Activated naive CD4-positive, alpha-beta T cell treated with anti-CD3 and anti-CD28 coated beads, Interleukin-2, amount 10 ng/mL, durations not matched to agents 7 days and 5 days (primary cell): ENCODE measurements at regions not wholly inside any gene's neighbourhood (a gene's known extent, or its start where the extent isn't known, plus 50 kb on each side); places are given as distances from the start of the nearest gene placed in this dataset.
"Not testable (repeated sequence)": the region's sequence is repeated elsewhere in the genome, so short reads cannot be mapped to it uniquely, and the experiment has no call there.

Source experiments
- CTCF ChIA-PET: fragments of 350-600 bp; sonication (Branson Sonifier 250); formaldehyde crosslinking; loops from one replicate; lab custom pipeline; 2021; ENCODE audit warnings: antibody characterized with exemption; lab: Charles Lee
- DNase-seq: peaks from one replicate; pipeline ENCODE4 v3.0.0-alpha.2; 2020
- H3K27ac Mint-ChIP-seq: one replicate; pipeline ENCODE4 v1.8.0; 2021; ENCODE audit warnings: mild to moderate bottlenecking, moderate library complexity, mixed read lengths
- H3K27me3 Mint-ChIP-seq: one replicate; pipeline ENCODE4 v1.8.0; 2021; ENCODE audit warnings: mild to moderate bottlenecking, mixed read lengths
- H3K36me3 Mint-ChIP-seq: one replicate; pipeline ENCODE4 v1.8.0; 2021; ENCODE audit warnings: mixed read lengths
- H3K4me1 Mint-ChIP-seq: one replicate; pipeline ENCODE4 v1.8.0; 2021; ENCODE audit warnings: mixed read lengths
- H3K4me3 Mint-ChIP-seq: one replicate; pipeline ENCODE4 v1.8.0; 2021; ENCODE audit warnings: mild to moderate bottlenecking, moderate library complexity, mixed read lengths
- H3K9me3 Mint-ChIP-seq: one replicate; pipeline ENCODE4 v1.8.0; 2021; ENCODE audit warnings: mixed read lengths

DNA sequence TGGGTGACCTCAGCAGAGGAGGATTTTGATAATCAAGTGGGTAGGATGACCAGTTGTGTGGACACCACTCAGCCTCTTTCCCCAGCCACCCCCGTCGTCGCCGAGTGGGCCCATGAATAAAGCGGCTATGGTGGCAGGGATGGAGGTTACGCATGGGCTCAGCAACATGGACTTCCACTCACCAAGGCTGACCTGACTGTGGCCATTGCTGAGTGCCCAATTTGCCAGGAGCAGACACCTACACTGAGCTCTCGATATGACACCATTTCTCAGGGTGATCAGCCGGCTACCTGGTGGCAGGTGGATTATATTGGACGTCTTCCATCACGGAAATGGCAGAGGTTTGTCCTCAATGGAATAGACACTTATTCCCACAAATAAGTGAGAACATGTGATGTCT, 361.3 kb downstream of the KLHL4 start:
- H3K4me3 Mint-ChIP-seq: no peak overlapping the region
- no peaks in the 10 kb centered on the region for H3K36me3 Mint-ChIP-seq
- H3K27ac Mint-ChIP-seq: no peak overlapping the region
- no peak for DNase-seq
- CTCF ChIA-PET: no interaction called here
- peaks cover 3% of the 10 kb centered on the region for H3K9me3 Mint-ChIP-seq
- no peaks in the 10 kb centered on the region for H3K4me1 Mint-ChIP-seq
- no peaks in the 10 kb centered on the region for H3K27me3 Mint-ChIP-seq

DNA sequence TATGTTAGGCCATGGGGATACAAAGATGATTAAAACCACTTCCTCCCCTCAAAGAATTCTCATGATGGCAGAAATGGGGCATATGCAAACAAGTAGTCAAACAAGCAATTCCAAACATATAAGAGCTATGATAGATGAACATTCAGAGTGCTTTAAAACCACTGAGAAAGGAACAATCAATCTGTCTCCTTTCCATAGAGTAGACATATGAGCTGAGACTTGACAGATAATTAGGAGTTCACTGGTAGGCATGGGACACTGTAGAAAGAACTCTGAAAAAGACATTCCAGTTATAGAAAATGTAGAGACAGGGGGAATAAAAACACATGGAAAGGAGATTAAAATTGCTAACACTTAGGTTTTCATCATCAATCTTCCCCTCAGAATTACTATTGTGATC, 372.8 kb downstream of the KLHL4 start:
- Mint-ChIP-seq H3K4me3 (no peak overlapping the region), H3K27ac (no peak overlapping the region), H3K36me3 (no peaks in the 10 kb centered on the region), H3K4me1 (no peaks in the 10 kb centered on the region), H3K9me3 (no peaks in the 10 kb centered on the region), H3K27me3 (no peaks in the 10 kb centered on the region)
- no peak for DNase-seq
- CTCF ChIA-PET: no interaction called here

DNA sequence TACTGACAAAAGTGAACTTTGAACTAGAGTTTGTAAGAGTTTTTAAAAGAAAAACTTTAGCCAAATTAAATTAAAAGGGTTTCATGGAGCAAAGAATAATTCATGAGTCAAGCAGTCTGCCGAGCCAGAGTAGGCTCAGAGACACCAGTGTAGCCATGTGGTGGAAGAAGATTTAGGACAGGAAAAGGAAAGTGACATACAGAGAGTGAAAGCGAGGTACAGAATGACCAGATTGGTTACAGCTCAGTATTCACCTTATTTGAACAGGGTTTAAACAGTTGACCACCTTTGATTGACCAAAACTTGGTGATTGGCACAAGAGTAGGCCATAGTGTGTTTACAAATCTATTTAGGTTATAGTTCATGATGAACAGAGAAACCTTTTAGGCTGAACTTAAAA, 377.8 kb downstream of the KLHL4 start:
- Mint-ChIP-seq H3K4me1 (no peaks in the 10 kb centered on the region), H3K4me3 (no peak overlapping the region), H3K36me3 (no peaks in the 10 kb centered on the region), H3K9me3 (no peaks in the 10 kb centered on the region), H3K27ac (no peak overlapping the region), H3K27me3 (no peaks in the 10 kb centered on the region)
- DNase-seq: no peak
- CTCF ChIA-PET: no interaction called here

DNA sequence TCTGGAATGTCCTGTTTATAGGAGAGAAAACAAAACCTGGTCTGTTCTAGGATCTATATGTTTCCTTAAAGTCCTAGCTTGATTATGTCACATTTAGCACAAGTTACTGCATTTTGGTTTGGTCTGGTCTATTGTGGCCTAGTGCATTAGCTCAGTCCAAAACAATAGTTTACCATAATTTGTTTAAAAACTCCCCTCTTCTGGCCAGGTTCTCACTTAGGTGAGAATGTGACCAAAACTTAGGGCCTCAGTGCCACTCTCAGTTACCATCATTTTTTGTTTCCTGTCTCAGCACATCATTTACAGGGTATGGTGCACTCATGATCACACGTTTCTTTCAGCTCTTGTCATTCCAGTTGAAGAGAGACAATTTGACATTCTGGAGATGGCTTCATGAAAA, 378.5 kb downstream of the KLHL4 start:
- DNase-seq: no peak
- Mint-ChIP-seq H3K9me3 (no peaks in the 10 kb centered on the region), H3K27ac (no peak overlapping the region), H3K36me3 (no peaks in the 10 kb centered on the region), H3K4me3 (no peak overlapping the region), H3K27me3 (no peaks in the 10 kb centered on the region), H3K4me1 (no peaks in the 10 kb centered on the region)
- CTCF ChIA-PET: no interaction called here

DNA sequence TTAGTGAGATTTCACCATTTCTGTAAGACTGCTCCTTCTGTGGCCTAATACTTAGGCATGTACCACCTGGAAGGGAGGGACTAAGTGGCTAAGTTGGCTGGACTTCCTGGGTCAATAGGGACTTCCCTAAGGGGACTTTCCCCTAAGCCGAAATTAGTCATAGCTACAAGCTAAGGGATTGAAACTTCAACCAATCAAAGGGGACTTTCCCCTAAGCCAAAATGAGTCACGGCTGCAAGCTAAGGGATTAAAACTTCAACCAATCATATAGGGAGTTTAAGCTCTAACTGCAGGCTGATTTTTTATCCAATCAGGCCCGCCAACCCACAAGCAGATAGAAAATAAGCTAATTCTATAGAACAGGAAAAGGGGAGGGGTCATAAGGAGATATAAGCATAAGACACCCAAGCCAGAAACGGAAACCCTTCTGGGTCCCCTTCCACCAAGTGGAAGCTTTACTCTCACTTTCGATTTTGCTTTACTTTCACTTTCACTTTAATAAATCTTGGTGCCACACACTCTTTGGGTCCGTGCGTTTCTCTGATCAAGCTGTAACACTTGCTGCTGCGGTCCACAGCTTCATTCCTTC, 382.8 kb downstream of the KLHL4 start:
- Mint-ChIP-seq H3K4me1 (no peaks in the 10 kb centered on the region), H3K27ac (no peak overlapping the region), H3K4me3 (no peak overlapping the region), H3K9me3 (no peaks in the 10 kb centered on the region), H3K36me3 (no peaks in the 10 kb centered on the region), H3K27me3 (no peaks in the 10 kb centered on the region)
- CTCF ChIA-PET: no interaction called here
- no peak for DNase-seq

DNA sequence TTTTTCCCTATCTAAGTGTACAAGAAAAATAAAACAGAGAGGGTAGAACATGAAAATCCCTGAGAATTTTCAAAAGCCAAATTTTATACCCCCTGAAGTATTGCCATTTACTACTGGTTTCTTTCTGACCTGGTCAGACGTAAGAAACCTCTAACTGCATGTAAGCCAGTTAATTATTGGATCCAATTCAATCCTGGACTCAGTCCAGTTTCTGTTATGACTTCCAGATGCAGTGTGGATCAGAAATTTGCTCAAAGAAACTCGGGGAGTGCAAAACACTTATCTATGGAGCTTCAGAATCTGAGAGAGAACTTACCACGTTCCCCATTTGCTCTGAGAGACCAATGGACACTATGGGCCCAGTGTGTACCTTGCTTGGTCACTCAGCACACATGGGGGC, 383.5 kb downstream of the KLHL4 start:
- Mint-ChIP-seq H3K9me3 (no peaks in the 10 kb centered on the region), H3K36me3 (no peaks in the 10 kb centered on the region), H3K27me3 (no peaks in the 10 kb centered on the region), H3K4me3 (no peak overlapping the region), H3K27ac (no peak overlapping the region), H3K4me1 (no peaks in the 10 kb centered on the region)
- CTCF ChIA-PET: no interaction called here
- DNase-seq: no peak

DNA sequence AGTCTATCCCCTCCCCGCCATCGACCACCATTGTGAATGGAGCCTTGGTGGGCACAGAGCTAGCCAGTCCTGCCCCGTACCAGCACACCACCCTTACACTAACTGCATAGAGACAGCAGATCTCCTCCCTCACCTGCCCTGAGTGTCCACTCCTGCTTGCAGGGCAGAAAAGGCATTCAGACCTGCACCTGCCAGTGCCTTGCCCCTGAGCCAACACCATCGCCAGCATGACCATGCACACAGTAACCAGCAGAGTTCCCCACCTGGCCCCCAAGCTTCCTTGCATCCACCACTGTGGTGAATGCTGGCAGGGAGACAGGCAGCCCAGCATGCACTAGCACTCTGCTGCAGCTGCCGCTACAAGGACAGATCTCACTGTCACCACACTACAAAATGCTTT, 397.1 kb downstream of the KLHL4 start:
- Mint-ChIP-seq H3K4me1 (no peaks in the 10 kb centered on the region), H3K27ac (no peak overlapping the region)

DNA sequence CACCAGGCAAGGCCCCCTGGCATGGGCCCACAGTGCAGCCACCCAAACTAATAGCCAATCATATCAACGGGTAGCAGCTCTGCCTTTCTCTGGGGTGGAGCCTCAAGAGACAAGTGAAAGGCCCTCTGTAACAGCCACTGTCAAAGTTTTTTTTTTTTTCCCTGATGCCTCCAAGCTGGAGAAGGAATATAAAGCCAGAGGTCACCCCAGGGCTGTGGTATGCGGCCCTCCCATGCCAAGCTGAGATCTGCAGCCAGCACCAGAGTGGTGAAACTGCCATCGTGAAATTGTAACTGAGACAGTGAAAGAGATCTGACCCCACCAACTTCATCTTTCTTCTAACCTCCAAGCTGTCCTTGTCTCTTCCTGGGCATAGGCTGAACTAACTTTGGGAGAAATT, 407.0 kb downstream of the KLHL4 start:
- no peaks in the 10 kb centered on the region for H3K4me1 Mint-ChIP-seq
- CTCF ChIA-PET: no interaction called here
- no peaks in the 10 kb centered on the region for H3K9me3 Mint-ChIP-seq
- H3K27ac Mint-ChIP-seq: no peak overlapping the region
- H3K27me3 Mint-ChIP-seq: no peaks in the 10 kb centered on the region
- DNase-seq: no peak
- no peaks in the 10 kb centered on the region for H3K36me3 Mint-ChIP-seq
- H3K4me3 Mint-ChIP-seq: no peak overlapping the region

More for the DNA sequence above, 397.1 kb downstream of the KLHL4 start:
- H3K36me3 Mint-ChIP-seq: no peaks in the 10 kb centered on the region
- CTCF ChIA-PET: no interaction called here
- H3K4me3 Mint-ChIP-seq: no peak overlapping the region
- no peak for DNase-seq
- H3K9me3 Mint-ChIP-seq: no peaks in the 10 kb centered on the region
- no peaks in the 10 kb centered on the region for H3K27me3 Mint-ChIP-seq

DNA sequence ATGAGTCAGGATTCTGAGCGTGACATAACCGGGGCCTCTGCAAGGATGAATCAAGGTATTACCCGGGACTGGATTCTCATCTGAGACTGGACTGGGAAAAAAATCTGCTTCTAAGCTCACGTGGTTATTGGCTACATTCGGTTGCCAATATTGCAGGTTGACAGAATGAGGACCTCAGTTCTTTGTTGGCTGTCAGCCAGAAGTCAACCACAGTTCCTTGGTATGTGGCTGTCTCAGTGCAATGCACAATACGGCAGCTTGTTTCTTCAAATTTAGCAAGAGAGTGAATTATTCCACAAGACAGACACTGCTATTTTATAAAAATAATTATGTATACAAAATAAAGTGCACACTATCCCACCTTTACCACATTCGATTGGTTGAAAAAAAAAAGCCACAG, 424.2 kb downstream of the KLHL4 start:
- Mint-ChIP-seq H3K9me3 (peaks cover 3% of the 10 kb centered on the region), H3K27ac (no peak overlapping the region), H3K4me3 (no peak overlapping the region), H3K27me3 (no peaks in the 10 kb centered on the region), H3K4me1 (no peaks in the 10 kb centered on the region), H3K36me3 (no peaks in the 10 kb centered on the region)
- CTCF ChIA-PET: no interaction called here
- no peak for DNase-seq

DNA sequence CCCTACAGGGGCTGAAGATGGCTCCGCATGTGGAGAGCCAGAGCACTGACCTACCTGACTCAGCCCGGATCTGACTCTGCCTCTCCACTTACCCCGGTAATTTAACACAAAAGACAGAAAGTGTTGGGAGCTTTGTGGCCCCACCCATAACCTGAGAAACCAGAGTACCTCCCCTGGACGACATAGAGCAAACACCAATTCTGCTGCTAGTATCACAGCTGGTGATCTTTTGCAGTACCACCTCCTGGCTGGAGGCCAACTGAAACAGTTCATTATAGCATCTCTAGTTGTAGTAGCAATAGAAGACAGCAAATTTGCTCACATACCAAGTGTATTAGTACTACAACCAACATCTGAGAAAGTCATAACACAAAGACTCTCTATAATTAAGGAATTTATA, 443.9 kb downstream of the KLHL4 start:
- CTCF ChIA-PET: no interaction called here
- no peaks in the 10 kb centered on the region for H3K4me1 Mint-ChIP-seq
- no peaks in the 10 kb centered on the region for H3K36me3 Mint-ChIP-seq
- no peaks in the 10 kb centered on the region for H3K9me3 Mint-ChIP-seq
- no peak for DNase-seq
- no peak overlapping the region for H3K27ac Mint-ChIP-seq
- H3K4me3 Mint-ChIP-seq: no peak overlapping the region
- H3K27me3 Mint-ChIP-seq: no peaks in the 10 kb centered on the region

DNA sequence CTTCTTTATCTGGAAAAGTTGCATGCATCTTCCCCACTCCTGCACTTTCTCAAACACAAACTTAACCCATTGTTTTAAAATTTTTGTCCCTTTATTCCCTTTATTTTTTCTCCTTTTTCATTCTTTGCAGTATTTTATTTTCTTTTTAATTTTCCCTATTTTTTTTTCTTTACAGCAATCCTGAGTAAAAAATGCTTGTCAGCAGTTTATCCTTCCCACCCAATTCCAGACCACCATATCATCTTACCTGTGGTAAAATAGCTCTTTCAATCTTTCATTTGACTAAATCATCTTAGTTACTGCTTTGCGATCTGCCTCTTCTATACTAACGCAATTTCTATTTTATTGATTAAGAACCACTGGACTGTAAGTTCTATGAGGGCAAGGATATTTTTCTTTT, 450.5 kb downstream of the KLHL4 start:
- Mint-ChIP-seq H3K4me1 (no peaks in the 10 kb centered on the region), H3K4me3 (no peak overlapping the region), H3K27ac (no peak overlapping the region), H3K9me3 (no peaks in the 10 kb centered on the region), H3K36me3 (no peaks in the 10 kb centered on the region), H3K27me3 (no peaks in the 10 kb centered on the region)
- DNase-seq: no peak
- CTCF ChIA-PET: no interaction called here

DNA sequence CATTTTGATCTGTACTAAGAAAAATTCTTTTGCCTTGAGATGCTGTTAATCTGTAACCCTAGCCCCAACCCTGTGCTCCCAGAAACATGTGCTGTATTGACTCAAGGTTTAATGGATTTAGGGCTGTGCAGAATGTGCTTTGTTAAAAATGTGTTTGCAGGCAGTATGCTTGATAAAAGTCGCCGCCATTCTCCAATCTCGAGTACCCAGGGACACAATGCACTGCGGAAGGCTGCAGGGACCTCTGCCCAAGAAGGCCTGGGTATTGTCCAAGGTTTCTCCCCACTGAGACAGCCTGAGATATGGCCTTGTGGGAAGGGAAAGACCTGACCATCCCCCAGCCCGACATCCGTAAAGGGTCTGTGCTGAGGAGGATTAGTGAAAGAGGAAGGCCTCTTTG, 454.5 kb downstream of the KLHL4 start:
- H3K27me3 Mint-ChIP-seq, CTCF ChIA-PET, H3K4me1 Mint-ChIP-seq, H3K9me3 Mint-ChIP-seq, H3K4me3 Mint-ChIP-seq, DNase-seq, H3K27ac Mint-ChIP-seq, H3K36me3 Mint-ChIP-seq: not testable (repeated sequence)

DNA sequence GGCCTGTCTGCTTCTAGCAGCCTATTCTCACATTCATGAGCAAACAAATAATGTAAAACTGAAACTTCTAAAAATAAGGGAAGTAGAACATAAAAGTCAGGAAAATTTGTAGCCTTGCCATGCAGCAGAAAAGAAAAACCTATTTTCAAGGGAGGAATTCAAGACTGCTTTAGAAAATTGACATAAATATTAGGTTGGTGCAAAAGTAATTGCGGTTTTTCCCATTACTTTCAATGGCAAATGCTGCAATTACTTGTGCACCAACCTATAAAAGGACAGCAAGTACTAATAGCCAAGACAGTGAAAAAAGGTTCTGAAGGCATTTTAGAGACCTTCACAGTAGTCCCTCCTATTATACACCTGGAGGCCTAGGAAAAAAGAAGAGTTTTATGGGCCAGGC, 457.8 kb downstream of the KLHL4 start:
- CTCF ChIA-PET: no interaction called here
- Mint-ChIP-seq H3K4me3 (no peak overlapping the region), H3K36me3 (no peaks in the 10 kb centered on the region), H3K9me3 (peaks cover 4% of the 10 kb centered on the region), H3K4me1 (no peaks in the 10 kb centered on the region), H3K27ac (no peak overlapping the region), H3K27me3 (no peaks in the 10 kb centered on the region)
- no peak for DNase-seq

DNA sequence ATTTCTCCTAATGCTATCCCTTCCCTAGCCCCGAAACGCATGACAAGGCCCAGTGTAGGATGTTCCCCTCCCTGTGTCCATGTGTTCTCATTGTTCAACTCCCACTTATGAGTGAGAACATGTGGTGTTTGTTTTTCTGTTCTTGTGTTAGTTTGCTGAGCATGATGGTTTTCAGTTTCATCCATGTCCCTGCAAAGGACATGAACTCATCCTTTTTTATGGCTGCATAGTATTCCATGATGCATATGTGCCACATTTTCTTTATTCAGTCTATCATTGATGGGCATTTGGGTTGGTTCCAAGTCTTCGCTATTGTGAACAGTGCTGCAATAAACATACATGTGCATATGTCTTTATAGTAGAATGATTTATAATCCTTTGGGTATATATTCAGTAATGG, 490.3 kb downstream of the KLHL4 start:
- H3K36me3 Mint-ChIP-seq, H3K4me3 Mint-ChIP-seq, H3K4me1 Mint-ChIP-seq, H3K27me3 Mint-ChIP-seq, H3K9me3 Mint-ChIP-seq, DNase-seq, H3K27ac Mint-ChIP-seq, CTCF ChIA-PET: not testable (repeated sequence)

DNA sequence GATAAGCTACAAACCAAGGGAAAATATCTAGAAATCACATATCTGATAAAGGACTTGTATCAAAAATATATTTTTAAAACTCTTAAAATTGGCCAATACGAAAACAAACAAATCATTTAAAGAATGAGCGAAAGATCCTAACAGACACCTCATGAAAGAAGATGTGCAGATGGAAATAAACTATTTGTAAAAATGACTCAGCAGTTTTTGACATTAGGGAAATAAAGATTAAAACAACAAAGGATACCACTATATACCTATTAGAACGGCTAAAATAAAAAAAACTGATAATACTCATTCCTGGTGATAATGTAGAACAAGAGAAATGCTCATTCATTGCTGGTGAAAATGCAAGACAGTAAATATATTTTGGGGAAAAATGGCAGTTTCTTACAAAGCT, 506.4 kb downstream of the KLHL4 start:
- CTCF ChIA-PET: no interaction called here
- Mint-ChIP-seq H3K27me3 (no peaks in the 10 kb centered on the region), H3K4me3 (no peak overlapping the region), H3K4me1 (no peaks in the 10 kb centered on the region), H3K36me3 (no peaks in the 10 kb centered on the region), H3K9me3 (peaks cover 2% of the 10 kb centered on the region), H3K27ac (no peak overlapping the region)
- no peak for DNase-seq
